Activated naive CD4-positive, alpha-beta T cell treated with anti-CD3 and anti-CD28 coated beads, Interleukin-2, amount 50 U/mL, for 16 hours (primary cell): ENCODE measurements at regions not wholly inside any gene's neighbourhood (a gene's known extent, or its start where the extent isn't known, plus 50 kb on each side); places are given as distances from the start of the nearest gene placed in this dataset.
A peak's percentile ranks its signal among the peaks of the same experiment; 100 is the strongest.
"Not testable (repeated sequence)": the region's sequence is repeated elsewhere in the genome, so short reads cannot be mapped to it uniquely, and the experiment has no call there.

Source experiments
- DNase-seq: peaks from one replicate; pipeline ENCODE4 v3.0.0-alpha.2; 2020

GRCh38 chr7:142461437-142461836 is 203.6 kb upstream of the PRSS58 start:
- no peak for DNase-seq

- no peak for DNase-seq
These were observed 202.7 kb upstream of the PRSS58 start for GRCh38 chr7:142460402-142461117.

GRCh38 chr7:142459551-142459963 is 201.7 kb upstream of the PRSS58 start:
- DNase-seq = no peak

GRCh38 chr7:142457146-142457703 is 199.4 kb upstream of the PRSS58 start:
- no peak for DNase-seq

DNA sequence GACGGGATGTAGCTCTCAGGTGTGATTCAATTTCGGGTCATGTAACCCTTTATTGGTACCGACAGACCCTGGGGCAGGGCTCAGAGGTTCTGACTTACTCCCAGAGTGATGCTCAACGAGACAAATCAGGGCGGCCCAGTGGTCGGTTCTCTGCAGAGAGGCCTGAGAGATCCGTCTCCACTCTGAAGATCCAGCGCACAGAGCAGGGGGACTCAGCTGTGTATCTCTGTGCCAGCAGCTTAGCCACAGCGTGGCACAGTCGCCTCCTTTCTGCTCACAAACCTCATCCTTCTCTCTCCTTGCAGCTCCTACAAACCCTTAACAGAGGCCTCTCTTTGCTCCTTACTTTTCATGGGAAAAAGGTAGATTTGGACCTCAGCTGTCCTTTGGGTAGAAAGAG is 197.5 kb upstream of the PRSS58 start:
- no peak for DNase-seq

DNA sequence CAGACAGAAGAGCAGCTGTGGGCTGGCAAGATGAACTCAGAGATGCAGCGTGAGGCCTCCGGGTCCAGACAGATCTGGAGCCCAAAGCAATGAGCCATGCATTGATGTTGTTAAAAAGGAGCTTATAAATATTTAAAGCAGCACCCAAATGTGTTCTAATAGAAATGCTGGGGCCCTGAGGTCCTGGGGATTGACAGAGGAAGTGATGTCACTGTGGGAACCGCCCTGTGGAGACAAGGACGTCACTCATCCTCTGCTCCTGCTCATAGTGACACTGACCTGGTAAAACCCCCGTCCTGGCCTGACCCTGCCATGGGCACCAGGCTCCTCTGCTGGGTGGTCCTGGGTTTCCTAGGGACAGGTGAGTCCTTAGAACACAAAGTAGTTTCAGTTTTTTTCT is 197.0 kb upstream of the PRSS58 start:
- DNase-seq = no peak

DNA sequence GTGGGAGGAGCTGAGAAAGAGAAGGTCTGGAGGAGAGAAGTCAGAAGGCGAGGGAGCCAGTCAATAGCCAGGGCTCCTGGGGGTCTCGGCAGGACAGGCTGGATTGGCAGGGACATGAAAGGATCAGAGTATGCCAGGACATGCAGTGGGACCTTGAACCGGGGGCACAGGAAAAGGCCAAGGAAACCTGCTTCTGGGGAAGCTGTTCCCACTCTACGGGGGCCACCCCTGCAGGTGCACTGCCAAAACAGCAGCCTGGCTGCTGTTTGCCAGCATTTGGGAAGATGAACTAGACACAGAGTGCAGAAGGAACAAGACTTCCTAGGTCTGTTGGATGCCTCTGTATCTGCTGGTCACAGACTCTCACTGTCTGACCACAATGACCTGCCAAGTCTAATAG is 194.9 kb upstream of the PRSS58 start:
- no peak for DNase-seq

DNA sequence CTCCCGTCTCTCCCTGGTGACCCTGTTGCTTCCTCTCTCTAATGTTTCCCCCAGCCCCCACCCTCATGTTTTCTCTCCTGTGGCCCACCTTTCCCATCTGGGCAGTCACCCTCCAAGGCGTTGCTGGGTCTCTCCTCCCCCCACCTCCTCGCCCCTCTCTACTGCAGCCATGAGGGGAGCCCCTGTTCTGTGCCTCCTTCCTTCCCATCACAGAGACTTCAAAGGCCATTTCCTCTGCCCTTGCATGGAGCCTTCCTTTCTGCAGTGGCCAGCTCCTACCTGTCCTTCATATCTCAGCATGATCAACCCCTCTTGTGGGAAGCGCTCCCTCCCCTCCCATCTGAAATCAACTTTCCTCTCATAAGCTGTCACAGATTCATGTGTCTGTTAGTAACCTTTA is 194.0 kb upstream of the PRSS58 start:
- DNase-seq = no peak

GRCh38 chr7:142451296-142451695 is 193.4 kb upstream of the PRSS58 start:
- no peak for DNase-seq

- DNase-seq = no peak
These were observed 192.8 kb upstream of the PRSS58 start for GRCh38 chr7:142450695-142451094.

DNA sequence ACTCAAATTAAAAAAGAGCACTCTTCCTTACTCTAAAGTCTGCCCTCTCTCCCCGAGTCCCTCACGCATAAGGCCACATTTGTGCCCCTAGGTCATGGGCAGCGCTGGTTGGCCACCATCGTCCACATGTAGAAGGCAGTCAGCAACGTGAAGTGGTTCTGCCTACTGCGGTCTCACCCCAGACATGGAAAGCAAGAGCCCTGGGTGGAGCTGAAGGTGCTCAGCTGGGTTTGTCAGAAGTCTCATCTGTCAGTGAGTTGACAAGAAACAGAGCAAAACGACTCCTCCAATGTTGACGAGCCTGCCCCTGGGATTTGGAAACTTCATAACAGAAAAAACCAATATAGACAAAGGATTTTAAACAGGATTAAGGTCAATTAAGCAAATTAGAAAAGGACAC is 192.3 kb upstream of the PRSS58 start:
- no peak for DNase-seq

- DNase-seq = not testable (repeated sequence)
These were observed 191.0 kb upstream of the PRSS58 start for GRCh38 chr7:142448857-142449256.

DNA sequence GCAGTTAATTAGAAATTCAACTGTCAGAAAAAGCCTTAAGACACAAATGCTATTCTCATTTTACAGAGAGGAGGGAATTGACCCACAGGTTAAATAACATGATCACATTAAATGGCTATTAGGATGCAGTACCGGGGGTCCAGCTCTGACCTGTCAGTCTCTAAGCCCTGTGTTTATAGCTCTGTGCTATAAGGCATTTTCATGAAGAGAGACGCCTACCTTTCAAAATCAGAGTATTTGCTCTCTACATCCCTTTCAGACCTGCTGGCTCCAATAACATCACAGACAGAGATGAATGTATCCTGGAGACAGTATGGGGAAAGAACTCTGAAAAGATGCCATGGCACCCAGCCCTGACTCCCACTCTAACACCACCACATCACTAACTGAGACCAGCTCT is 189.9 kb upstream of the PRSS58 start:
- no peak for DNase-seq

DNA sequence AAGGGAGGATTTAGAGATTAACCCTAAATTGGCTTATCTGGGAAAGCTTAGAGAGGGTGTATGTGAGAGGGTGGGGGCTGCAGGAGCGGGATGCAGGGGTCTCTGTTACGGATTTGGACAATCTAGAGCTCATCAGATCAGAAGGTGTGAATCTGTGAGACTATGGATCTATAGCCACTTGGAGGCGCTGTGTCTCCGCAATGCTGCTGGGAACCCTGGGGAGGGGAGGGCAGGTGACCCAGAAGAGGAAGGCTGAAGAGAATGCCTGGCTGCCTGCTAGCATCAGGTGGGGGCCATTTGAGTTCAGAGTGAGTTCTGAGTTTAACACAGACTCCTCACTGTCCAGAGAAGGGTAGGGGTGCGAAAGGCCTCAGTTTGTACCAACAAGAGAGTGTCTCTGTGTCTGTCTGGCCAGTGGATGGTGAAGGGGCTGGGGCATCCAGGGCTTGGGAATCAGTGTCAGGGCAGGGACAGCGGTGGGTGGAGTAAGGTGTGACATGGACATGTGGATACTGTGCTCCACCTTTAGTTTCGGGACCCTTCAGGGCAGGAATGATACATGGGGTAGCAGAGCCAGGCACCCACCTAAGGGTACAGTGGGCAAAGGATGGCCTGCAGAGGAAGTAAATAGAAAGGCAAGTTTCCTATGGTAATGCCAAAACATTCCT is 187.3 kb upstream of the PRSS58 start:
- peak; percentile 48 for DNase-seq

GRCh38 chr7:142443216-142444010 is 185.6 kb upstream of the PRSS58 start:
- no peak for DNase-seq

DNA sequence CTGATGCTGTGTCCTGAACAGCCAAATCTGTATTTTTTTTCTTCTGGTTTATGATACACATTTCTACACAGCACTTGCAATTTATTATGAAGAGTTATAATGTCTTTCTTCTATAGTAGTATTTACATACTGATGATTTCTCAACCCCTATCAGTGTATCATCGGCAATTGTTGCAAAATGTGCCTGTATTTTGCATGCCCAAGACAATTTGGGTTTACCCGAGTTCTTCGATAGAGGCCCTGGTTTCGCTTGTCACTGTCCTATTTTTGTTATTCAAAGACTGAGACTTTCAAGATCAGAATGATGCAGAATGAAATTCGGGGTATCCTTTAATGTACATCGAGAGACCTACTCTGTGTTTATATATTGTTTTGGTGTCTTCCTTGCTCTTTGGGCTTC is 184.5 kb upstream of the PRSS58 start:
- no peak for DNase-seq

GRCh38 chr7:142440906-142441411 is 183.1 kb upstream of the PRSS58 start:
- no peak for DNase-seq

DNA sequence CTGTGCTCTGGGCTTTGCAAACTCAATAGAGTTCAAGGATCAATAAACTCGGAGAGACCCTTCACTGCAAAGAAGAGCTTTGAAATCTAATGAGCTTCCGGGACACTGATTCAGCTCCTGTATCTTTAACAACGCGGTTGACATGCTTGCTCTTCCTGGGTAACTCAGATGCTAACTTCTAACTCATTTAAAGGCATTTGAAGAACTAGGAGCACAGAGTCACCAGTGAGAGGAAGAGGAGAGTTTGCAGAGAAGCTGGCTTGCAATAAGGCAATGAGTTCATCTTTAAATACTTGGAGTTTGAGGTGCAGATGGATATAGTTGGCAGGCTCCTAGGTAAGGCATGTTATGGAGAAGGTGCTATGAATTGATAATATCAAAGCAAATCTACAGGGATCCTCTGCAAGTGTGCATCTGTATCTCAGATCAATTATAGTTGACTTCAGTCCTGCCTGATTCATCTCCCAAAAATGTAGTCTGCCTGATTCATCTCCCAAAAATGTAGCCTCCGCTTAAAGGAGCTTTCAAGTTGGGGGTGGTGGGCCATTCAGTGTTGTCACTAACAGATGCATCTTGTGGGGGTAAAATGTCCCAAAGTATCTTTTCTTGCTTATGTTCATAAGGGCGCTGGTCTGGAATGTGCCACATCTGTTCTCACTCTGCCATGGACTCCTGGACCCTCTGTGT is 182.5 kb upstream of the PRSS58 start:
- no peak for DNase-seq

GRCh38 chr7:142439739-142440138 is 181.9 kb upstream of the PRSS58 start:
- no peak for DNase-seq

GRCh38 chr7:142438923-142439515 is 181.2 kb upstream of the PRSS58 start:
- no peak for DNase-seq

DNA sequence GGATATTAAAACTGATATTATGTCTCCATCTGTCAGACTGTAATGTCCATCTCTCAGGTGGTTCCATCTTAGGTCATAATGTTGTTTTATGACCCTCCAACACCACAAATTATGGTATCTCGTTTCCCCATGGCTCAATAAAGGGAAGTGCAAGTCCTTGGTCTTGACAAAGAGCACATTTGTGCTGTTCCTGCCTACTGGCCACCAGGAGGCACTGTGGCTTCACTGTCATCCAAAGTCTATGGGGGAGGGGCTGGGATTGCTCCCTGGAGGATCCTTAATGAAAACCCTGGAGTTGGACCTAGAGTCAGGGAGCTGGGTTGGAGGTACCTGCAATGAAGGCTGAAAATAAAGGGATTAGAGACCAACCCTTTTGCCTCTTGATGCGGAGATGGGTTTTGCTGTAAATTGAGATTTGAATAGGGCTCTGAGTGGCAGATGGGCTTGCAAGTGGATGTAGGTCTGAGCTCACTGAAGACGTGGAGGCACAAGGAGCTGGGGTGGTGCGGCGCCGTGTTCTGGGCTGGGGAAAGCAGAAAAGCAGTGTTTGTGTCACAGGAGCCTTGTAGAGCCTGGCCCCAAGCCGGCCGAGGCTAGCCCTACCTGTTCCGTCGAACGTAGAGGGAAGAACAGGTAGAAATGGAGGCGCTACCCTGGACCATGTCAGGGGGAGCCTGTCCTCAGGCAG is 180.5 kb upstream of the PRSS58 start:
- no peak for DNase-seq

DNA sequence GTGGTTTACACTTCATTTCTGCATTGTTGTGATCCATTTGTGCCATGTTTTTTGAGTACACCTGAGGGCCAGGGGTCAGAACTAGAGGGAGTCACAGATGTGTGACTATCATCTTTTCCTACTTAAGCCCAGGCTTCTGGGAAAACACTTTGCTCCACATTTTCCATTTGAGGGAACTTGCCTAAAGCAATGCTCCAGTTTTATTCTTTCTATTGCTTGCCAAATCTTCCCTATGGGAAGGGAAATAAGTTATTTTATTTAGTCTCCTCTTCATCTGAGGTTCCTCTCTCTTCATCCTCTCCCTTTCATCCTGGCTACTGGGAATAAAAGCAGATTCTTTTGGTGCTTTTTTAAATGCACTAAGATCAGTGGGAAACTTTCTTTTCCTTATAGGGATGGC is 179.9 kb upstream of the PRSS58 start:
- DNase-seq = no peak
